MV-4-11 (cell line): ENCODE measurements at regions not wholly inside any gene's neighbourhood (a gene's known extent, or its start where the extent isn't known, plus 50 kb on each side); places are given as distances from the start of the nearest gene placed in this dataset.
"Not testable (repeated sequence)": the region's sequence is repeated elsewhere in the genome, so short reads cannot be mapped to it uniquely, and the experiment has no call there.

ENCODE experiments used
- DNase-seq: peaks from one replicate; lab custom pipeline; 2025; lab: John Stamatoyannopoulos, UW

DNA sequence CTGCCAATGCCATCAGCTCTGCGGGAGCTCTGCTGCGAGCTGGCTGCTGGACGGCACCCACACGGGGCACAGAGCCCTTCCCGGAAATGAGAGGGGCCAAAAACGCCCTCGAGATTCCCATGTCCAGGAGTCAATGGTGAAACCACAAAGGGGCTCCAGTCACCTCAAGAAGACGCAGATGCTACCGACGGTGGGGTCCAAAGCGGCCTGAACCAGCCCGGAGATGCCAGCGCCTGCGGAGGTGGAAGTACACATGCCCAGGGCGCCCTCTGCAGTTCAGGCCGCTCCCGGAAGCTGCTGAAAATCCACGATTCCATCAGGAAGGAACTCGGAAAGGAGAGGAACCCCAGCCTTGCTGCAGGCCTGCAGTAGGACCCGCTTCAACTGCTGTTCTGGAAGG lies 82.4 kb upstream of the SELENOP start:
- no peak for DNase-seq

GRCh38 chr5:42889311-42889933 lies 77.7 kb upstream of the SELENOP start:
- DNase-seq: peak; percentile 67

GRCh38 chr5:42888771-42889170 lies 77.1 kb upstream of the SELENOP start:
- no peak for DNase-seq

DNA sequence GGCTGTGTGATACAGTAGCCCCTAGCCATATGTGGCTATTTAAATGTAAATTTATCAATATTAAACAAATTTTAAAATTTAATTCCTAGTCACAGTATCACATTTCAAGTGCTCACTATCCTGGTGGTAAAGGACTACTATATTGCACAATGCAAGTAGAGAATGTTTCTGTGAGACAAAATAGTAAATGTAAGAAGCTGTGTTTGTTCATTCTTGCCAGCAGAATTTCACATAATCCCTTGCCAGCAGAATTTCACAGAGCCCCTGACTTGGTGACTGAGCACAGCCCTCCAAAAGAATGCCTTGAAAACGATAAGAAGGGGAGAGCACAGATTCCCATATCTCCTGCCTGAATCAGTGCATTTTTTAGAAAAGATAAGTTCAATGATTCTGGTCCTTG lies 75.9 kb upstream of the SELENOP start:
- no peak for DNase-seq

DNA sequence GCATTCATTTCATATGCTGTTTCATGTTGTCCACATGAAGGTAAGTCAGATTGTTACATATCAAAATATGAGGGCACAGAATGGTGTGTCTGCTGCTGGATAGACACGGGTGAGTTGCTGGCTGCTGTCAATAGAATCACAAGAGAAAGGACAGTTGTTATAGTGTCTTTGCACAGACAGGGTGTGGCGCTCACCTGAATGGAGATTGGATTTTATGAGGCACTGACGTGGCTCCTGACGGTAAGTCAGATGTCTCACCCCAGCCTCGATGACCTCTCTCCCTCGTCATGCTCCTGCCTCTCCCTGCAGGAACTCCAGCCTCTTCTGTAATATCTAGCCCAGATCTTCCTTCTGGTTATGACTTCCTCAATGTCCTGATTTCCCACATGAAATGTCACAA lies 75.4 kb upstream of the SELENOP start:
- no peak for DNase-seq

- no peak for DNase-seq
Measured at GRCh38 chr5:42886635-42887034, 74.9 kb upstream of the SELENOP start.

DNA sequence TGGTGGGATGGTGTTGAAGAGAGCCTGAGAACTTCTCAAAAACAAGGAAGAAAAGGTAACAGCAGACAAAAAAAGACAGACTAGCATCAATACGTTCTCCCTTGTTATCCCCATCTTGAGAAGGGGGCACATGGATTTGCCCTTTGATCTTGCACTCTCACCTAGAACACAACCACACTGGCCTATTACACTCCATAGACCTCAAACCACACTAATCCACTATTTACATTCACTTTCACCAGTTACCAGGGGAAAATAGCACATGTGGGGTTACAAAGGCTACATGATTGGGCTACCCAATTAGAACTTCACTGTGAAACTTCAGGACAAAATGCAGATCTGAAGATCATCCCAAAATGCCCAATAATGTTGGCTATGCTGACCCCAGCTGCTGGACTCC lies 72.6 kb upstream of the SELENOP start:
- DNase-seq: no peak

- no peak for DNase-seq
Measured at GRCh38 chr5:42881416-42882117, 69.9 kb upstream of the SELENOP start.

DNA sequence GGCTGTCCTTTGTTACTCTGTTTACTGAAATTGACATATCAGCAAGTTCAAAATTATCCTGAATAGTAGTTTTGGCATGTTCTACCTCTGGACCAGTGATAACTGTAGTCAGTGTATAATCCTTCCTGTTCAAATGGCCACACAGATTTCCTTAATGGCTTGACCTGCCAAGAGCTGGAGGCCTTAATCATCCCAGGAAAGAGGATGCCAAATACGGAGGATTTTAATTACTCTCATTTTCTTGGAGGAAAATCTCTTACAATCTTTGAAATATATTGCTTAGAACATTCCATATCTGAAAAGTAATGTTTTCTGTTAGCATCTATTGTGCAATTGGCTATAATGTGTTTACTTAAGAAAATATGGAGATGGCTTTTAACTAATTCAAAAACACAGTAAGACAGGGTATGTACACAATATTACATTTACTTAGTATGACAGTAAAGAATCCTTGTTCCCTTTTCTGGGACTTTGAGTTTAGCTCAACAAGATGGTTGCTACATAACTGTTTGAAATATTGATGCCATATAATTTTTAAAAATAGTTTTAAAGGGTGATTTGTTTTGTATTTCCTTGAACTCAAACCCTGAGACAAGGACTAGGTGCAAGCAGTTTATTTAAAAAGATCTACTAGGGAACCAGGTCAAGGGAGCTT lies 68.9 kb upstream of the SELENOP start:
- DNase-seq: peak; percentile 53

GRCh38 chr5:42879291-42879690 lies 67.6 kb upstream of the SELENOP start:
- DNase-seq: no peak

DNA sequence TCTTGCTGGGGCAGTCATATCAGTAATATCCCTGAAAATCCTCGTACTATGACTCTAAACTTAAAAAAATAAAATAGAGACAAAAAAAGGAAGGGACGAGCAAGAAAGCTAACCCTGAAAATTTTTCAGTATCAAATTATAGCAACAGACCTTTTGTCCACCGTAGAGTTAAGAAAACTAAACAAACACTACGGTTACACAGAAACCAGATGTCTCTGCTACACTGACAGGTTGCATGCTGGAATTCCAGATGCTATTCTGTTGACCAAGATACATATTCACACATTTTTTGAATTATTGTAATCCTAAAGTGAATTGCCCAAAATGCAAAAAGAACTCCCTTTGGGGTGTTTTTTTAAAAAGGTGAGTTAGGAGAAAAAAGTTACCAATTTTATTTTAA lies 66.9 kb upstream of the SELENOP start:
- no peak for DNase-seq

DNA sequence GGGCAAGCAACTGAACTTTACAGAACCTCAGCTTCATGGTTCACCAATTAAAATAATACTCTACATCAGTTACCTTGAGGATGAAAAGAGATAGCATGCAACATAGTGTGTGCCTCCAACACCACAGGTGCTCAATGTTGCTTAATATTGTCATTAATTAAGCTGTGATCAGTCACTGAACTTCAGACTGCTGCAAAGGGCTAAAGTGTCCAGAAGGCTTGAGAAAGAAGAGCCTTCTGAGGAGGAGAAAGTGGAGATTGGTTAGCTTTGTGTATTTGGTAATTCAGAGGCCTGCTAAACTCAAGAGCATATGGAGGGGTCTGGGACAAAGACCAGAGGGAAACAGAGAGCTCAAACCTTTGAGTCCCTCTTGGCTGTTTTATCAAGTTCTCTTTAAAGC lies 66.3 kb upstream of the SELENOP start:
- no peak for DNase-seq

DNA sequence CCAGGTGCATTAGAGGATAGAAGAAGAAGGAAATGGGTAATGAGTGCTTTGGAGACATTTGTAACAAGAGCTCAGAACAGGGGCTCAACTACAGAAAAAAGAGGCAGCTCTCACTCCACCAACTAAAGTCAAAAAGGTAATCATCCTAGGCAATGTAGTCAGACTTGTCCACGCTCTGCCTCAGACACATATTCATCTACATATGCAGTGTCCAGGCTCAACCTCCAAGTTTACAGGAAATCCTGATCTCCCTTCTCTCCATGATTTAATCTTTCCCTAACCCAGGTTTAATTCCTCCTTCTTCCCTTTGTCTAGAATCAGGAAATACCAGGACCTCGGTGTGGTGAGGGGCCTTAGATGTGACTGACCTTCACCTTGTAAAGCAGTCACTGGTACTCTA lies 65.7 kb upstream of the SELENOP start:
- no peak for DNase-seq

- peak; percentile 54 for DNase-seq
Measured at GRCh38 chr5:42876375-42876844, 64.7 kb upstream of the SELENOP start.

GRCh38 chr5:42875785-42876374 lies 64.2 kb upstream of the SELENOP start:
- DNase-seq: peak; percentile 73

DNA sequence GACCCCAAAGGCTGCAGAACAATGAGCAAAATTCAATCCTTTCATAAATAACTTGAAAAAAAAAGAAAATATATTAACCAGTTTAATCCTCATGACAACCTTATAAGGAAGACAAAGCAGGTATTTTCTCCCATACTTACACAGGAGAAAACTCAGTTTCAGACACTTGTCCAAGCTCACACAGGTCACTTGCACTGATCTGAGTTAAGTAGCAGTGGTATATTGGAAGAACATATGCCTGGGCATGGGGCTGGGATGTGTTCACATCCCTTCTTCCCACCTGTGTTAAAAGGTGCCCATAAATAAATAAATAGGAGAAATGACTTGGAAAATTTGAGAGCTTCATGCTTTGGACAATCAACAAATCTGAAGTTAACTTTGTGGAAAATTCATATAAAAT lies 63.5 kb upstream of the SELENOP start:
- no peak for DNase-seq

GRCh38 chr5:42874621-42875198 lies 63.0 kb upstream of the SELENOP start:
- DNase-seq: no peak

DNA sequence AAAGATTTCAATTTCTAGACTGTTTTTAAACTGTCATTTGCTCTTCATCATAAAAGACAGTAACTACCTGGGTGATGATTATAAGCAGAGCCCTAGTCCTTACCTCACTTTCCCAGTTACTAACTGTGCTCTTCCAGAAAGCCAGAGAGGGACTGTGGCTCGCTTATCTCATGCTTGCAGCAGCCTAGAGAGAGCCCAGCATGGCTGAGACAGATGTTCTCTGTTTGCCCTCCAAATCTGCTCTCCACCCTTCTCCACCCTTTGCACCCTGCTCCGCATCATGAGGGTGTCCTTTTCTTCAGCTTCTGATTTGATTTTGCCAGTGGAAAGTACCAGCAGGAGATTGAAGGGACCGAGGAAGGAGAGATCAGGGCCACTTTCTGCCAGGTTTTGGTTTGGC lies 61.2 kb upstream of the SELENOP start:
- DNase-seq: no peak

- no peak for DNase-seq
Measured at GRCh38 chr5:42870882-42871418, 59.3 kb upstream of the SELENOP start.

- DNase-seq: not testable (repeated sequence)
Measured at GRCh38 chr5:42868417-42868816, 56.7 kb upstream of the SELENOP start.

DNA sequence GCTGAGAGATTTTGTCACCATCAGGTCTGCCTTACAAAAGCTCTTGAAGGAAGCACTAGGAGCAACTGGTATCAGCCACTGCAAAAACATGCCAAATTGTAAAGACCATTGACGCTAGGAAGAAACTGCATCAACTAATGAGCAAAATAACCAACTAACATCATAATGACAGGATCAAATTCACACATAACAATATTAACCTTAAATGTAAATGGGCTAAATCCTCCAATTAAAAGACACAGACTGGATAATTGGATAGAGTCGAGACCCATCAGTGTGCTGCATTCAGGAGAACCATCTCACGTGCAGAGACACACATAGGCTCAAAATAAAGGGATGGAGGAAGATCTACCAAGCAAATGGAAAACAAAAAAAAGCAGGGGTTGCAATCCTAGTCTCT lies 53.1 kb upstream of the SELENOP start:
- not testable (repeated sequence) for DNase-seq
